ENCODE measurements at regions not wholly inside any gene's neighbourhood (a gene's known extent, or its start where the extent isn't known, plus 50 kb on each side); places are given as distances from the start of the nearest gene placed in this dataset.

DNA sequence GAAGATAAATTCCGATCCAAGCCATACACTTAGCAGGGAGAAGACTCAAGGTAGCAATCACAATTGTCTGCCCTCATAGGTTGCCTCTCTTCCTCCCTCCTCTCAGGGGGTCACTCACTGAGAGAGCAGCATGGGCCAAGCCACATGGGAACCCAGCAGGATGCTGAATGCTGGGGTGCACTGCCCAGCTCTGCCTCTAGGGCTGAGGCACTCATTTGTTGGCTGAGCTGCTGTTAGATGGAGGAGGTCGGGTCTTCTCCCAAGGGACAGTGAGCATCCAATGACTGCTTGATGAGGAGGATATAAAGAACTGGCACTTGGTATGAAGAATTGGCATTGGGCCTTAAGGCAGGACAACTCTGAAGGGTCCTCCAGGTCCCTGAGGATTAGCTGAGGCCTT is 418.8 kb downstream of the SIPA1L2 start:
- TF ChIP-seq, protein P1, sequence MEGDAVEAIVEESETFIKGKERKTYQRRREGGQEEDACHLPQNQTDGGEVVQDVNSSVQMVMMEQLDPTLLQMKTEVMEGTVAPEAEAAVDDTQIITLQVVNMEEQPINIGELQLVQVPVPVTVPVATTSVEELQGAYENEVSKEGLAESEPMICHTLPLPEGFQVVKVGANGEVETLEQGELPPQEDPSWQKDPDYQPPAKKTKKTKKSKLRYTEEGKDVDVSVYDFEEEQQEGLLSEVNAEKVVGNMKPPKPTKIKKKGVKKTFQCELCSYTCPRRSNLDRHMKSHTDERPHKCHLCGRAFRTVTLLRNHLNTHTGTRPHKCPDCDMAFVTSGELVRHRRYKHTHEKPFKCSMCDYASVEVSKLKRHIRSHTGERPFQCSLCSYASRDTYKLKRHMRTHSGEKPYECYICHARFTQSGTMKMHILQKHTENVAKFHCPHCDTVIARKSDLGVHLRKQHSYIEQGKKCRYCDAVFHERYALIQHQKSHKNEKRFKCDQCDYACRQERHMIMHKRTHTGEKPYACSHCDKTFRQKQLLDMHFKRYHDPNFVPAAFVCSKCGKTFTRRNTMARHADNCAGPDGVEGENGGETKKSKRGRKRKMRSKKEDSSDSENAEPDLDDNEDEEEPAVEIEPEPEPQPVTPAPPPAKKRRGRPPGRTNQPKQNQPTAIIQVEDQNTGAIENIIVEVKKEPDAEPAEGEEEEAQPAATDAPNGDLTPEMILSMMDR (IDR thresholded peaks at IDR 0.05; ENCODE audit: poor library complexity, severe bottlenecking): no peak
- TF ChIP-seq EZH2 (IDR thresholded peaks at IDR 0.05; ENCODE audit: borderline replicate concordance, insufficient read depth, low read length, poor library complexity, severe bottlenecking) (no peak), POLR2AphosphoS5 (IDR thresholded peaks at IDR 0.05) (no peak), TAF1 (IDR thresholded peaks at IDR 0.05; ENCODE audit: low read depth) (no peak)
